AG20443 (cell line): ENCODE measurements at regions not wholly inside any gene's neighbourhood (a gene's known extent, or its start where the extent isn't known, plus 50 kb on each side); places are given as distances from the start of the nearest gene placed in this dataset.
"Not testable (repeated sequence)": the region's sequence is repeated elsewhere in the genome, so short reads cannot be mapped to it uniquely, and the experiment has no call there.

Experiments
- DNase-seq: peaks from one replicate; pipeline ENCODE4 v3.0.0; 2012; ENCODE audit warnings: low spot score, mixed read lengths

DNA sequence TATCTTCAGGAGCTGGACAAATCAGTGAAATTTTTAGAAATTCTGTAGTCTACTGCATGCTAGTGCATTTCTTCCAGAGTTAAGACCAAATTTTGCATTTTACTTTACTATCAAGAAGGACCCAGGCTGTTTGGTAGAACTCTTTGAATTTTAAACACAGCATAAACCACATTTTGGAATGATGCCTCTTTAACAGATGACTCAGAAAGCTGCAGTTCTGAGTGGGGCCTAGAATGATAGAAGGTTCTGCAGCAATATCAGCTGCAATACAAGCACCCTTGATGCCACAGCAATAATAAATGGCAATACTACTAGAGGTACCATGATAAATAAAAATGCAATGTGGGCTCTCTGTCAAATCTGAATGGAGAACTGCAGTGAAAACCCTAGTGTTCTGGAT is 198.7 kb downstream of the TMA16 start:
- no peak for DNase-seq

DNA sequence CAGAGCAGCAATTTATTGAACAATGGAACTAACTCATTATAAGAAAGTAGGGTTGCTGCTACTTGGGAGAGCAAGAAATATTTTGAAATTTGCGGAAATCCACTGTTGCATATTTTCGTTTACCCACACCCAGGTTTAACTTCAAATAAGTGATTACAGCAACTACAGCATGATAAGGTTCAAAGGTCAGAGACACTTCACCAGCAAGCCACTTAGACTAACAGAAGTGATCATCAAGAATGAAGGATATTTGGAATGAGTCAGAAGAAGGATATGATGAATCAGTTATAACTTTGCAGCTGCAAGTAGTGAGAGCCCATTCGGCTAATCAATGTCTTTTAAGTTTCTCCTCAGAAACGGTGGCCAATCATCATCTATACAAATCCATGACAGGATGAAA is 199.3 kb downstream of the TMA16 start:
- DNase-seq, result no peak

DNA sequence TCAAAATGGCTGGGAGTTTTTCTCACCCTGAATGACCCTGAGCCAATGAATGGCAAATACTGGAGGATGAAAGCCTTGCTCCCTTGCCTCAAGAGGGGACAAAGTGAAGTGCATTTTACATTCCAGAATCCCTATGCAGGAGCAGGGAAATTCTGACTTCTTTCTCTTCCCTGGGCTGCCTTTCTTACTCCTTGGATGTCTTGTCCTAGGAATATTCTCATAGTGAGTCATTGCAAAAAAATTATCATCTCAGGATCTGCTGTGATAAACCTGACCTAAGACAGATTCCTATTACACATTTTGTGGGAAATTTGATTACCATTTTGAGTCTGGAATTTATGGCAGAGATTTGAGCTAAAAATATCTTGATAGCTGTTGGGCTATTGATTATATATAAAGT is 199.9 kb downstream of the TMA16 start:
- DNase-seq, result no peak

DNA sequence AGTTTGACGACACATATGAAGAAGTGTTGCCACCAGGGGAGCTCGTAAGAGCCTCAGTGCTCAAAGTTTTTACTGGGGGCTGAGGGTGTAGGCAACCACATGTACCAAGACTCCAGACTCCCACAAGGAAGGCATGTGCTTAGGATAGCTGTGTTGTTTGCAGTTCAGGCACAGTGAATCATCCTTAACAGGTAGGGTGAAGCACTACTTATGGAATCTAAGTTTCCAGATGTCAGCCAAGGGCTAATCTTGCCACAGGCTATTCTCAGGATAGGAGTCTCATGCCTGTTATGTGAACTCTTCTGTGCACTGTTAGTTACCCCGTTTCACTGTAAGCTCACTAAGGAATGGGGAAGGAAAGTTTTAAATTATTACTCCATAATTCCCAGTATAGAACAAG is 202.6 kb downstream of the TMA16 start:
- DNase-seq, result no peak

DNA sequence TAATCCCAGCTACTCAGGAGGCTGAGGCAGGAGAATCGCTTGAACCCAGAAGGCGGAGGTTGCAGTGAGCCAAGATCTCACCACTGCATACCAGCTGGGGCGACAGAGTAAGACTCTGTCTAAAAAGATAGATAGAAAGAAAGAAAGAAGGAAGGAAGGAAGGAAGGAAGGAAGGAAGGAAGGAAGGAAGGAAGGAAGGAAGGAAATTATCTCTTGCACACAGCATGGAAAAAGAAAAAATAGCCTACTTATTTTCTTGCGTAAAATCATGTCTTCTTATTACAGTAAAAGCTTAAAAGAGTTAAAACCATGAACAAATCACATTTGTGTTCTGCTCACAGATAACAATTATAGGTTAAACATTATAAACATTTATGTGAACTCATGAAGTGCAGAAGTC is 205.9 kb downstream of the TMA16 start:
- DNase-seq, result not testable (repeated sequence)

DNA sequence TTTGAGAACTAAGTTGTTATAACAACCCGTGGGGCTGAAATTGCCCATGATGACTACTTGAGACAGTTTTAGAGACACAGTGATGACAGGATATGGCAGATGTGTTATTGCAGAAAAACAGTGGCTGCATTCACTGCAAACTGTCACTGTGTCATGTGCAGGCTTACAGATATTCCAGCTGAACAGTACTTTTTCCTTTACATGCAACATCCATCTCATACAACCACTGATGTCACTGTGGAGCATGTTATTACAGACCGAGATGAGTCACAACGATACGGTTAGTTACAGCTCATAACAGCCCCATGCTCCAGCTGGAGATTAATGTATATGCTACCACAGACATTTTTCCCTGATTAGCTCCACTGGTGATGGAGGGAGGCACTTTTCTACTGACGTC is 207.4 kb downstream of the TMA16 start:
- DNase-seq, result no peak

DNA sequence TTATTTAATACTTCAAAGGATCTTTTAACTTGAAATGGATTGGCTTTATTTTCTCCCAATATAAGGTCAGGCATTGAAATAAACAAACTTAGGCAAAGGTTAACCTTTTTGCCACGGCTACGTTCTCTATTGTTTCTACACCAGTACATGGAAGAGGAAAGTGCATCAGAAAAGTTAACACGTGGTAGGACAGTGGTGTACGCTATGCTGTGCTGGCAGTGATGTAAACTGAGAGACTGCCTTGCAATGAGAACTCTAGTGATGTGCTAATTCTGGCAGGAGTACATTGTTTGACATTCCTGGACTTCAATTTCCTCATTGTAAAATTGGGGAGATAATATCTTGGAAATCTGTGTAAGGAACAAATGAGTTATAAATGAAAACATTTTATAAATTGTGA is 208.2 kb downstream of the TMA16 start:
- DNase-seq, result no peak

DNA sequence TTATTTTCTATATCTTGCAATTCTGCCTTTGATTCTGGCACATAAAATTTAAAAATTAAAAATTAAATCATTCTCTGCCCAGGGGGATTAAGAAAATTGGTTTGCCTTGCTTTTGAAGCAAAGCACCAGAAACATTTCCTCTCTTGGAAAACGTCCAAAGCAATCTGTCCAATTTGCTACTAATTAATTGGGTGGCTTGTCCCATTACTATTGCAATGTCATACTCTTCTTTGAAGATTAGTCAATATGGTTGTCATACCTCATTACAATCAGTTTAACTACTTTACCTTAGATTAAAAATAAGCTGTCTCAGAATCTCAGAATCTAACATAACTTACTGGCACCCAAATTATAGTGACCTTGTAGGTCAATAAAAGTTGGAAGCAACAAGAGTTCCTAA is 208.8 kb downstream of the TMA16 start:
- DNase-seq, result no peak

DNA sequence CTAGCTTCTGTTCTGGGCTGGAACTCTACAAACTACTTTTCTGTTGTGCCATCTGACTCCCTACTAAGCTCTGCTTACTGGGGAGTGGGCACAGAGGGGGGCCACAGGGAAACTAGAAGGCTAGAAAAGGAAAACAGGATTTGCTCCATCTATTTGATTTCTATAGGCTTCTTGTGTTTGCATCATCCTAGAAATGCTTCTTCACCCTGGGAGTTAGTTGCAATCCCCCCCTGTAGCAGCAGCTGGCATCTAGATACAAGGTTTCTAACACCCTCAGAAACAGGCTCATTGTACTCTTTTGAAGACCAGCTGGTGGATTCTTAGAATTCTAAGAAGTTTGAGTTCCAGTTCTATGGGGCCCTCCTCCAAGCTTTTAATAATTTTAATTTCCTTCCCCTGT is 213.4 kb downstream of the TMA16 start:
- DNase-seq, result no peak

DNA sequence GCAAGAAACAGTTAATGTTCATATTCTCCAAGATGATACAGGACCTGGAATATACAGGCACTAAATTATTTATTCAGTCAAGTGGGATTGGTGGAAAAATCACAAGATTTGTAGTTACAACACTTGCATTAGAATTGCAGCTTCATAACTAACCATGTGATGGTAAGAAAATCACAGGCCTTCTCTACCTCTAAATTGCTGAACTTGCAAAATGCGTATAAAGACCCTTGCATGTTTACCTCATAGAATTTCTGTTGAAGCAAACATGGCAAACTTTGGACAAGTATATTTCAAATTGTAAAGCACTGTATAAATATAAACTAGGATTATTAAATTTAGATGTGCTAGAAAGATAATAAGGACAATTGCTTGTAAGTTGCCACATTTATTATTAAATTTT is 215.1 kb downstream of the TMA16 start:
- DNase-seq, result no peak

DNA sequence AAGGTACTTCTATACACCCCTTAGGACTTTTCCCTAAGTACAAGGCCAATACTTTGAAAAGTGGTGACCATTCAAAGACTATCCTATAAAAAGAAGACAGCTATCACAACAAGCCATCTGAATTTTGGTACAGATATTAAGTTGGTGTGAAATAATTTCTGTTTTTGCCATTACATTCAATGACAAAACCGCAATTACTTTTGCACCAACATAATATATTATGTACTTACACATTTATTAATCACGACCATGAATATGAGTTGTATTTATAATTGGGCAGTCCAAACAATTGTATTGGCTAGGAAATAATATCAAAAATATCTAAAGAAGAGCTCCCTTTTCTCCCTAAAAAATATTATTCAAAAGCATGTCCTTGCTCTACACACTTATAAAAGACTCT is 215.7 kb downstream of the TMA16 start:
- DNase-seq, result no peak

DNA sequence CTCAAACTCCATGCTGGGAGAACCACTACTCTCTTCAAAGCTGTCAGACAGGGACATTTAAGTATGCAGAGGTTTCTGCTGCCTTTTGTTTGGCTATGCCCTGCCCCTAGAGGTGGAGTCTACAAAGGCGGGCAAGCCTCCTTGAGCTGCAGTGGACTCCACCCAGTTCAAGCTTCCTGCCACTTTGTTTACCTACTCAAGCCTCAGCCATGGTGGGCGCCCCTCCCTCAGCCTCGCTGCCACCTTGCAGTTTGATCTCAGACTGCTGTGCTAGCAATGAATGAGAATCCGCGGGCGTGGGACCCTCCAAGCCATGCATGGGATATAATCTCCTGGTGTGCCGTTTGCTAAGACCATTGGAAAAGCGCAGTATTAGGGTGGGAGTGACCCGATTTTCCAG is 230.0 kb downstream of the TMA16 start:
- not testable (repeated sequence) for DNase-seq

DNA sequence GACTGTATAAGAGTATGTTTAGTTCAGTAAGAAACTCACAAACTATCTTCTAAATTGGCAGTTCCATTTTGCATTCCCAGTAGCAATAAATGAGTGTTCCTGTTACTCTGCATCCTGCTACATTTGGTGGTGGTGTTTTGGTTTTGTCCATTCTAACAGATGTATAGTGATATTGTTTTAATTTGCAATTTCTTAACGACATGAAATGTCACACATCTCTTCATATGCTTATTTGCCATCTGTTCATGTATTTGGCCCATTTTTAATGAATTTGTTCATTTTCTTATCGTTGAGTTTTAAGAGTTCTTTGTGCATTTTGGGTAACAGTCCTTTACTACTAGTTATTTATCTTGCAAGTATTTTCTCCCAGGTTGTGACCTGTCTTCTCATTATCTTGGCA is 232.2 kb downstream of the TMA16 start:
- no peak for DNase-seq

DNA sequence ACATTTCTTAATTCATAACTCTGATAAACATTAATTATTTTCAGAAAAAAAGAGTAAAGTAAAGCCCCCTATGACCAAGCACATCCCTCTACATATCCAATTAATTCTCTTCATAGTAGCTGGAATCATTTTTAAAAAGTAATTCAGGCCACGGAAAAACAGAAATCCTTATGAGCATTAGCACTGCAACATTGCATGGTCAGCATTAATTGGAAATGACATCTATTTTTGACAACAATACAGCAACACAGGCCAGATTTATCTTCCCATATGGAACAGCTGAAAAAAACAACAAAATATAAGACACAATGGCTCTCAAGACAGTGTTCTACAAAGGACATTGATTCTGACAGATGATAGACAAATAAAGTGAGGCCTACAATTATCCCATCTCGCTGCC is 236.6 kb downstream of the TMA16 start:
- DNase-seq, result no peak

DNA sequence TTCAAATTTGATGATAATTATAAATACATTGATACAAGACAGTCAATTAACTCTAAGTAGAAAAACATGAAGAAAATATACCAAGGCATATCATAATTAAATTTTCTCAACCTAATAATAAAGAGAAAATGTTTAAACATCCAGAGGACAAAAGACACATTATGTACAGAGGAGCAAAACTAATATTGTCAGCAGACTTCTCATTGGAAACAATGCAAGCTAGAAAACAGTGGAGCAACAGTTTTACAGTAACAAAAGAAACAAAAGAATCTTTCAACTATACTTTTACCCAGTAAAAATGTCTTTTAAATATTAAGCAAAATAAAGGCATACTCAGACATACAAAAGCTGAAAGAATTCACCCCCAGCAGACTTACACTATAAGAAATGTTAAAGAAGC is 238.0 kb downstream of the TMA16 start:
- no peak for DNase-seq

DNA sequence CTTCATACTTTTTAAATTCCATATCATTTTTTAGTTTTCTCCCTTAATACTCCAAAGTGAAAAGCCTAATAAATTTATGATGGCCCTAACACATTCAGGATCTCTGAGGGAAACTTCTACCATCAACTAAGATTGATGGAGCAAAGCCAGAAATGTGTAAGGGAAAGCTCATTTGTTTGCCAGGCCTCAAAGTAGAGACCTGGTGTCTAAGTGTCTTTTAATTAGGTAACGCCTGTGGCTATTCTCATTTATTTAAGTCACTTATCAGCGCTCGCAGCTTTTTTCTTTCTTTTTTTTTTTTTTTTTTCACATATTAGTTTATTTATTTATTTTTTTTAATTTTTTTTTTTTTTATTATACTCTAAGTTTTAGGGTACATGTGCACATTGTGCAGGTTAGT is 242.4 kb downstream of the TMA16 start:
- no peak for DNase-seq

DNA sequence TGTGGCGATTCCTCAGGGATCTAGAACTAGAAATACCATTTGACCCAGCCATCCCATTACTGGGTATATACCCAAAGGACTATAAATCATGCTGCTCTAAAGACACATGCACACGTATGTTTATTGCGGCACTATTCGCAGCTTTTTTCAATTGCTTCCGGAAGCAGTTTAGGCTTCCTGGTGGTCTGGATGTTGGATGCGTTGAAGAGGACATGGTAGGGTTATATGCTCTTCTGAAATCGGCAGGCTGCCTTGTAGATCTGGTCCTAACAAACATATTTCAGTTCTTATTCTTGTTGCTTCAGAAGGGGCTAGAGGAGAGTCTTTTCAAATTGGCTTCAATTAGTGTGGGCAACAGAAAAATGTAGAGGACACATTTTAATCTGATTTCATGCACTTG is 243.4 kb downstream of the TMA16 start:
- DNase-seq, result not testable (repeated sequence)

DNA sequence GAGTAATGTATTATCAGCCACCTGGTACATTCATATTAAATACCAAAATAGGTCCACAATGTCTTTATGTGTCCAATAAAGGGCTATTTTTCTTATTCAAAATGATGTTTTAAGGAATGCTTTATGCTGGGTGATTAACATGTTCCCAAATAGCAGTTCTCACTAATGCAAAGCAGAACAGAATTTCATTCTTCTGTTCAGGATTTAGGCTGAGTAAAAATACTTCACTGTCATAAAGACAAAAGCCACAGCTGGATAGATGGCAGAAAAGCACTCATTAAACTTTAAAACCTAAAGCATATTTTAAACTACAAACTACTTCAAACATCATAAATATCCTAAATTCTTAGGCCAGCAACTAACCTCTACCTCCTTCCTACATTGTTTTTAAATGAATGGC is 244.0 kb downstream of the TMA16 start:
- DNase-seq, result no peak

DNA sequence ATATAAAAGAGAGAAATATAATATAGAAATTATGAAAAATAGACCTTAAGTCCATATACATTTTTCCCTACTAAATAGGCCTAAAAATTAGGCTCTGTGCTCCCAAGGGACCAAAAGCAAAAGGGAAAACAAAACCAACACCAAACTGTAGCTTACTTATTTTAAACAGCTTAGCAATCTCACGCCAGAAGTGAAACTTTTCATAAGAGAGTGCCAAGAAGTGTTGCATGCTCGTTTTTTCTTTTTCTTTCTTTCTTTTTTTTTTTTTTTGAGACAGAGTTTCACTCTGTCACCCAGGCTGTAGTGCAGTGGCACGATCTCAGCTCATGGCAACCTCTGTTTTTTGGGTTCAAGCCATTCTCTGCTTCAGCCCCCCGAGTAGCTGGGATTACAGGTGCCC is 250.4 kb downstream of the TMA16 start:
- DNase-seq, result no peak

DNA sequence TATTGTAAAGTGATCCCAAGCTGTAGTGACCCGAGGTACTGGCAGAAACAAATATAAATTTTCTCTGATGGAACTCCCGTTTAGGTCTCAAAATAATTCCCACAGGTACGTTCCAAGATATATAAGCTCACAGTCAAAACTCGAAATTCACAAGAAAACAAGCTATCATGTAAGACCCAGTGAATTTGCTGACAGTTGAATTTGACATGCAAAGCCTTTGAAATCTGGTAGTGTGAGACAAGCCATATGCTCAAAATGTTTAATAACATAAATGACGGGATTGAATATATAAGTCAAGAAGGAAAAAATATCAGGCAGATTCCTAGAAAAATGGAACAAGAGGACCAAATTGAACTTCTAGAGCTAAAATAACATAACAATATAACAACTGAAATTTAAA is 252.8 kb downstream of the TMA16 start:
- DNase-seq, result no peak

DNA sequence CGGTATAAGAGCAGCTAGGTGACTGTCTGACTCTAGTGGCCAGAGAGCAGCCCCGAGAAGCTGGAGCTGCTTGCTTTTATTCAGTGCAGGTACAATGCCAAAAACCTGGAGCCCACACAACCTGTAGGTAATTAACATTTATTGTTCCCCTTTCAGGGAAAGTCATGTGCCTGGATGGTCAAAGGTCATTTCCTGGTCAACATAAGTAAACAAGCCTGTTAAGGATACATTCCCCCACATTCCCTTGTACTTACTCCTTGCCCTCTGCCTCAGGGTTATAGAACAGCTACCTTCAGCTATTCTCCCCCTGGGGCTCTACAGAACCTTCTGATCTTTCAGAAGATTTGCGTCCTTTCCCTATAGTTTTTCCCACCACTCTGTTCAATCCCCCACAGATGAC is 253.4 kb downstream of the TMA16 start:
- no peak for DNase-seq

DNA sequence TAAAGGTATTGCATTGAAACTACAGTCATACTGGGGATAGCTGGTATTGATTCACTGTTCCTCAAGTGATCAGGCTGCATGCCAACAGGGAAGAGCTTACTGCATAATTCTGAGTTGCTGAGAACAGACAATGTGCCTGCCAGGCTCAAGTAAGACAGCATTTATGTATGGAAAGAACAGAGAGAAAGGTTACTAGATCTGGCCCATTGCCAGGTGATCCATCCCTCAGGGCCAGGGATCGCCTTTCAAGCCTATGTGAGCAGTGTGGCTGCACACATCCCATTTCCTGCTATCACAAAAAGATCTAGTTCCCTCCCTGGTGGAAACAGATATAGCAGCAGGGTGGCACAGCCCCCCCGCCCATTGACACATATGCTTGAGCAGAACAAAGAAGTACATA is 254.0 kb downstream of the TMA16 start:
- no peak for DNase-seq

DNA sequence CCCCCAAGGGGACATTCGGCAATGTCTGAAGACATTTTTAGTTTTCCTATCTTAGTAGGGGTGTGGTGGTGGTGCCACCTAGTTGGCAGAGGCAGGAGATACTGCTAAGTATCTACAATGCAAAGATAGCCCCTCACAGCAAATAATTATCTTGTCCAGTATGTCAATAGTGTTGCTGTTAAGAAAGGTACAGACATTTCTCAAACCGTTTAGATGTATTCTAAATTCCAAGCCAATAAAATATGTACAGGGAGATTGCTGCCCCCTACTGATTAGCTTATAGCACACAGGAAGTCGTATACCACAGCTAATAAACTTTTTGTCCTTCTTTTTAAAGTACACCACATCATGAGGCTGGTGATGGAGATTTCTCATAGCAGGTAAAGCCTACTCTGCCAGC is 260.5 kb downstream of the TMA16 start:
- DNase-seq, result no peak

DNA sequence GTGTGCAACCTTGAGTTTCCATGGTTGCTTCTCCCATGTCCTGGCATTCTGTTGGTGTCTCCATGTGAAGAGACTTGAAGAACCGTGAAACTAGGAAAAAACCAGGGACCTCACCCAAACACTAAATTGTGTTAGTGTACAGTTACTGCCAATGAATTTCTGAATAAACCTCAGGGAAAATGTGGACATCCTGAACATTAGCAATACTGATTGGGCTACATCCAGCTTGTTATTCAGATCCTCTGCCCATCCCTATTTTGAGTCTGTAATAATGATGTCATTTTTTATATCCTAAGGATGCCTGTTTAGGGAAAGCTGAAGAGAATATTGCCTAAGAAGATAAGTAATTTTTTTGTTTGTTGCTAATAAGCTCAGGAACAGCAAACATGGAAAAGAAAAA is 262.7 kb downstream of the TMA16 start:
- no peak for DNase-seq

DNA sequence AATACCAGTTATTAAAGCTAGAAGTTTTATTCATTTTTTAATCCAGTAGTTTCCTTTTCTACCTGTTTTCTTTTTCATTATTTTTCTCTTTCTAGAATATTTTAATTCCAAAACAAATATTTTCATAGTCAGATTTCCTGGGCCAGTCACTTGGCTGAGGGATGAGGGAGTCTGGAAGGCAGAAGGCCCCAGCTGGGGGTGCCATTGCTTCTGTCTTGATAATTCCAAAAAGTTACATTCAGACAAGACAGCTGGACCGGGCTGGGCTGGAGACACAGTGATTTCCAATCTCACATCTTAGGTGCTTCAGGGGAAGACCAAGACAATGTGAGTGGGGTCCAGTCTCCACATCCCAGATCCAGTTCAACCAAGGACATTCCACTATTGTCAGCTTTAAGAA is 263.5 kb downstream of the TMA16 start:
- DNase-seq, result no peak
